HG02588 (cell line): ENCODE measurements at regions not wholly inside any gene's neighbourhood (a gene's known extent, or its start where the extent isn't known, plus 50 kb on each side); places are given as distances from the start of the nearest gene placed in this dataset.
"Not testable (repeated sequence)": the region's sequence is repeated elsewhere in the genome, so short reads cannot be mapped to it uniquely, and the experiment has no call there.

Source experiments
- ATAC-seq: cut with Tn5 transposase; IDR thresholded peaks from one replicate; pipeline ENCODE4 v1.9.1; 2021; ENCODE audit warnings: mild to moderate bottlenecking, moderate library complexity; ENCODE audit not compliant: unreplicated experiment

GRCh38 chr20:53676987-53677386 is 83.3 kb upstream of the ZNF217 start:
- ATAC-seq: no peak

- no peak for ATAC-seq
Observed at GRCh38 chr20:53676519-53676822, 82.8 kb upstream of the ZNF217 start.

GRCh38 chr20:53672484-53673129 is 79.0 kb upstream of the ZNF217 start:
- no peak for ATAC-seq

- no peak for ATAC-seq
Observed at GRCh38 chr20:53671370-53671769, 77.7 kb upstream of the ZNF217 start.

- ATAC-seq: not testable (repeated sequence)
Observed at GRCh38 chr20:53669517-53670313, 76.1 kb upstream of the ZNF217 start.

- no peak for ATAC-seq
Observed at GRCh38 chr20:53668992-53669391, 75.4 kb upstream of the ZNF217 start.

- no peak for ATAC-seq
Observed at GRCh38 chr20:53666144-53666543, 72.5 kb upstream of the ZNF217 start.

- no peak for ATAC-seq
Observed at GRCh38 chr20:53664121-53664520, 70.5 kb upstream of the ZNF217 start.

- ATAC-seq: not testable (repeated sequence)
Observed at GRCh38 chr20:53663521-53663920, 69.9 kb upstream of the ZNF217 start.

GRCh38 chr20:53662595-53662994 is 69.0 kb upstream of the ZNF217 start:
- ATAC-seq: no peak

GRCh38 chr20:53660947-53661381 is 67.3 kb upstream of the ZNF217 start:
- ATAC-seq: no peak

- no peak for ATAC-seq
Observed at GRCh38 chr20:53660078-53660909, 66.7 kb upstream of the ZNF217 start.

GRCh38 chr20:53658973-53659372 is 65.3 kb upstream of the ZNF217 start:
- no peak for ATAC-seq

- no peak for ATAC-seq
Observed at GRCh38 chr20:53658322-53658721, 64.7 kb upstream of the ZNF217 start.

- ATAC-seq: no peak
Observed at GRCh38 chr20:53657732-53658131, 64.1 kb upstream of the ZNF217 start.

GRCh38 chr20:53657279-53657678 is 63.6 kb upstream of the ZNF217 start:
- ATAC-seq: no peak

- ATAC-seq: no peak
Observed at GRCh38 chr20:53656293-53657202, 62.9 kb upstream of the ZNF217 start.

- no peak for ATAC-seq
Observed at GRCh38 chr20:53655625-53656292, 62.1 kb upstream of the ZNF217 start.

GRCh38 chr20:53654932-53655624 is 61.4 kb upstream of the ZNF217 start:
- no peak for ATAC-seq
